ENCODE measurements at regions not wholly inside any gene's neighbourhood (a gene's known extent, or its start where the extent isn't known, plus 50 kb on each side); places are given as distances from the start of the nearest gene placed in this dataset.

DNA sequence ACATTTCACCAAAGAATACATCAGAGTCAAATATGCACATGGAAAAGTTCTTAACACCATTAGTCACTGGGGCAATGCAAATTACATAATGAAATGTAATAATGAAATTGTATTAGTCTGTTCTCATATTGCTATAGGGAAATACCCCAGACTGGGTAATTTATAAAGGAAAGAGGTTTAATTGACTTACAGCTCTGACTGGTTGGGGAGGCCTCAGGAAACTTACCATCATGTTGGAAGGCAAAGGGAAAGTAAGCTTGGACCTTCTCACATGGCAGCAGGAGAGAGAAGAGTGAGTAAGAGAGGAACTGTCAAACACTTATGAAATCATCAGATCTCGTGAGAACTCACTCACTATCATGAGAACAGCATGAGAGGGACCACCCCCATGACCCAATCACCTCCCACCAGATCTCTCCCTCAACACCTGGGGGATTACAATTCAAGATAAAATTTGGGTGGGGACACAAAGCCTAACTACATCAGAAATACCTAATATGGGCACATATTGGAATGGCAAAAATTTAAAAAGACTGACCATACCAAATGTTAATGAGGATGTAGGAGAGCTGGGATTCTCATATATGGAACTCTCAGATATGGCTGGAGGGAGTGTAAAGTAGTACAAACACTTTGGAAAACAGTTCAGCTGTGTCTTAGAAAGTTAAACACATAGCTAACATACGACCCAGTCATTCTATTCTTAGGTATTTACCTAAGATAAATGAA lies 65.1 kb upstream of the CD44 start:
- 61% methylated on average over 2 of the region's 2 CpGs for WGBS
- Histone ChIP-seq H3K9me3 (ENCODE audit: control insufficient read depth in 4 of 4, low read length in 3 of 4) (no peaks in the 10 kb centered on the region), H3K4me3 (ENCODE audit: low read depth in 1 of 3, low read length in 3 of 3) (no peak overlapping the region), H3K36me3 (ENCODE audit: control insufficient read depth in 4 of 4, insufficient read depth in 3 of 4, low read depth in 1 of 4, low read length in 3 of 4) (no peaks in the 10 kb centered on the region), H3K27me3 (ENCODE audit: control insufficient read depth in 4 of 4, insufficient read depth in 4 of 4, low read length in 3 of 4) (no peaks in the 10 kb centered on the region), H3K27ac (ENCODE audit: low read depth in 1 of 2, low read length in 2 of 2) (no peak overlapping the region), H3K4me1 (ENCODE audit: control insufficient read depth in 4 of 4, insufficient read depth in 4 of 4, low read length in 3 of 4) (peaks cover 0 to 10% (median 4%) of the 10 kb centered on the region in 4 donors), H3K9ac (ENCODE audit: low read depth in 1 of 2, low read length in 2 of 2) (no peak overlapping the region)
- DNase-seq (ENCODE audit: low spot score) = no peak
- TF ChIP-seq TAF1 (conservative IDR thresholded peaks at IDR 0.05) (no peak), HNF4G (IDR thresholded peaks at IDR 0.05) (no peak), HNF4A (conservative IDR thresholded peaks at IDR 0.05) (no peak)

DNA sequence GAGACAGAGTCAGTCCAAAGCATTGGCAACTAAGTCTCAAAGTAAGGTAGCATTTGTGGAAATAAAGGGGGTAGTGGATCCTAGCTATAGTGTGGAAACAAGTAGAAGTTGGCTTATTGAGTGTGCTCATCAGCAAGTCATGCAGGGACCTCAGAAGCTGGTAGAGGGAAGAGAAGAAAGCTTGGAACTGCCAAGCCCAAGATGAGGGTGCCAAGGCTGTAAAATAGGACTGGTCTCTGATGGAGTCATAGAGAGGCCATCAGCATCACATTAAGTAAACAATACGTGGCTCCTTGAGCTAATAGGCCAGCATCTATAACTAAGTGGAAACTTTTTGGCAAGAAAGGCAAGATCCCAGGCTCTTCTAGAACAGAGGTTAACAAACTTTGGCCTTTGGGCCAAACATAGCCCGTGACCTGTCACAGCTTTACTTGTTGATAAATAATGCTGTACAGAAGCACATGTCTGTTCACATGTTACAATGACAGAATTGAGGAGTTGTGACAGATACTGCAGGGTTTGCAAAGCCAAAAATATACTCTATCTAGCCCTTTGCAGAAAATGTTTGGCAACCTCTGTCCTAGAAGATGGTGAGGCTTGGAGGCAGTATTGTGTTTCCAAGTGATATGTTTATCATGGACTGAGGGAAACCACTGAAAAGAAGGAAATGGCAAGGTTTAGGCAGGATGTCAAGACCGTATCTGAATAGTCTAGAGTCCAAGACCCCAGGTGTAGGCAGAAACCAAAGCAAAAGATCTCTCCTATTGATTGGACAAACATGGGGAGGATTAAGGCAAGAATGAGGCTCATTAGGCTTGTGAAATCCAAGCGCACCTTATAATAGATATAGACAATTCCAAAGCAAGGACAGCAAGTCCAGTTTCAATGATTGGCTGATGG lies 62.5 kb upstream of the CD44 start:
- Histone ChIP-seq H3K27ac (ENCODE audit: low read depth in 1 of 2, low read length in 2 of 2) (no peak overlapping the region), H3K27me3 (ENCODE audit: control insufficient read depth in 4 of 4, insufficient read depth in 4 of 4, low read length in 3 of 4) (no peaks in the 10 kb centered on the region), H3K9me3 (ENCODE audit: control insufficient read depth in 4 of 4, low read length in 3 of 4) (no peaks in the 10 kb centered on the region), H3K4me1 (ENCODE audit: control insufficient read depth in 4 of 4, insufficient read depth in 4 of 4, low read length in 3 of 4) (peaks cover 0 to 10% (median 4%) of the 10 kb centered on the region in 4 donors), H3K9ac (ENCODE audit: low read depth in 1 of 2, low read length in 2 of 2) (no peak overlapping the region), H3K36me3 (ENCODE audit: control insufficient read depth in 4 of 4, insufficient read depth in 3 of 4, low read depth in 1 of 4, low read length in 3 of 4) (no peaks in the 10 kb centered on the region), H3K4me3 (ENCODE audit: low read depth in 1 of 3, low read length in 3 of 3) (no peak overlapping the region)
- TF ChIP-seq FOXA2 (IDR thresholded peaks at IDR 0.05) = no peak
- peak in 1 of 2 donors; percentile 12 for TF ChIP-seq RAD21 (IDR thresholded peaks at IDR 0.05)
- TF ChIP-seq, protein P1, sequence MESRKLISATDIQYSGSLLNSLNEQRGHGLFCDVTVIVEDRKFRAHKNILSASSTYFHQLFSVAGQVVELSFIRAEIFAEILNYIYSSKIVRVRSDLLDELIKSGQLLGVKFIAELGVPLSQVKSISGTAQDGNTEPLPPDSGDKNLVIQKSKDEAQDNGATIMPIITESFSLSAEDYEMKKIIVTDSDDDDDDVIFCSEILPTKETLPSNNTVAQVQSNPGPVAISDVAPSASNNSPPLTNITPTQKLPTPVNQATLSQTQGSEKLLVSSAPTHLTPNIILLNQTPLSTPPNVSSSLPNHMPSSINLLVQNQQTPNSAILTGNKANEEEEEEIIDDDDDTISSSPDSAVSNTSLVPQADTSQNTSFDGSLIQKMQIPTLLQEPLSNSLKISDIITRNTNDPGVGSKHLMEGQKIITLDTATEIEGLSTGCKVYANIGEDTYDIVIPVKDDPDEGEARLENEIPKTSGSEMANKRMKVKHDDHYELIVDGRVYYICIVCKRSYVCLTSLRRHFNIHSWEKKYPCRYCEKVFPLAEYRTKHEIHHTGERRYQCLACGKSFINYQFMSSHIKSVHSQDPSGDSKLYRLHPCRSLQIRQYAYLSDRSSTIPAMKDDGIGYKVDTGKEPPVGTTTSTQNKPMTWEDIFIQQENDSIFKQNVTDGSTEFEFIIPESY (IDR thresholded peaks at IDR 0.05) = no peak
- no peak for TF ChIP-seq YY1 (IDR thresholded peaks at IDR 0.05)
- TF ChIP-seq HNF4G (IDR thresholded peaks at IDR 0.05) = no peak
- no peak for TF ChIP-seq FOXA1 (IDR thresholded peaks at IDR 0.05)
- peak in 1 of 2 donors; percentile 42 for TF ChIP-seq JUND (IDR thresholded peaks at IDR 0.05)
- no peak for TF ChIP-seq TAF1 (conservative IDR thresholded peaks at IDR 0.05)
- TF ChIP-seq, protein P2, sequence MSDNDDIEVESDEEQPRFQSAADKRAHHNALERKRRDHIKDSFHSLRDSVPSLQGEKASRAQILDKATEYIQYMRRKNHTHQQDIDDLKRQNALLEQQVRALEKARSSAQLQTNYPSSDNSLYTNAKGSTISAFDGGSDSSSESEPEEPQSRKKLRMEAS (IDR thresholded peaks at IDR 0.05) = peak; percentile 35
- TF ChIP-seq HNF4A (conservative IDR thresholded peaks at IDR 0.05) = peak in 1 of 2 donors; percentile 15
- no peak for TF ChIP-seq EGR1 (IDR thresholded peaks at IDR 0.05; ENCODE audit: low read depth in 2 of 2)
- TF ChIP-seq, protein P3, sequence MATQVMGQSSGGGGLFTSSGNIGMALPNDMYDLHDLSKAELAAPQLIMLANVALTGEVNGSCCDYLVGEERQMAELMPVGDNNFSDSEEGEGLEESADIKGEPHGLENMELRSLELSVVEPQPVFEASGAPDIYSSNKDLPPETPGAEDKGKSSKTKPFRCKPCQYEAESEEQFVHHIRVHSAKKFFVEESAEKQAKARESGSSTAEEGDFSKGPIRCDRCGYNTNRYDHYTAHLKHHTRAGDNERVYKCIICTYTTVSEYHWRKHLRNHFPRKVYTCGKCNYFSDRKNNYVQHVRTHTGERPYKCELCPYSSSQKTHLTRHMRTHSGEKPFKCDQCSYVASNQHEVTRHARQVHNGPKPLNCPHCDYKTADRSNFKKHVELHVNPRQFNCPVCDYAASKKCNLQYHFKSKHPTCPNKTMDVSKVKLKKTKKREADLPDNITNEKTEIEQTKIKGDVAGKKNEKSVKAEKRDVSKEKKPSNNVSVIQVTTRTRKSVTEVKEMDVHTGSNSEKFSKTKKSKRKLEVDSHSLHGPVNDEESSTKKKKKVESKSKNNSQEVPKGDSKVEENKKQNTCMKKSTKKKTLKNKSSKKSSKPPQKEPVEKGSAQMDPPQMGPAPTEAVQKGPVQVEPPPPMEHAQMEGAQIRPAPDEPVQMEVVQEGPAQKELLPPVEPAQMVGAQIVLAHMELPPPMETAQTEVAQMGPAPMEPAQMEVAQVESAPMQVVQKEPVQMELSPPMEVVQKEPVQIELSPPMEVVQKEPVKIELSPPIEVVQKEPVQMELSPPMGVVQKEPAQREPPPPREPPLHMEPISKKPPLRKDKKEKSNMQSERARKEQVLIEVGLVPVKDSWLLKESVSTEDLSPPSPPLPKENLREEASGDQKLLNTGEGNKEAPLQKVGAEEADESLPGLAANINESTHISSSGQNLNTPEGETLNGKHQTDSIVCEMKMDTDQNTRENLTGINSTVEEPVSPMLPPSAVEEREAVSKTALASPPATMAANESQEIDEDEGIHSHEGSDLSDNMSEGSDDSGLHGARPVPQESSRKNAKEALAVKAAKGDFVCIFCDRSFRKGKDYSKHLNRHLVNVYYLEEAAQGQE (IDR thresholded peaks at IDR 0.05) = no peak
- TF ChIP-seq, protein P4, sequence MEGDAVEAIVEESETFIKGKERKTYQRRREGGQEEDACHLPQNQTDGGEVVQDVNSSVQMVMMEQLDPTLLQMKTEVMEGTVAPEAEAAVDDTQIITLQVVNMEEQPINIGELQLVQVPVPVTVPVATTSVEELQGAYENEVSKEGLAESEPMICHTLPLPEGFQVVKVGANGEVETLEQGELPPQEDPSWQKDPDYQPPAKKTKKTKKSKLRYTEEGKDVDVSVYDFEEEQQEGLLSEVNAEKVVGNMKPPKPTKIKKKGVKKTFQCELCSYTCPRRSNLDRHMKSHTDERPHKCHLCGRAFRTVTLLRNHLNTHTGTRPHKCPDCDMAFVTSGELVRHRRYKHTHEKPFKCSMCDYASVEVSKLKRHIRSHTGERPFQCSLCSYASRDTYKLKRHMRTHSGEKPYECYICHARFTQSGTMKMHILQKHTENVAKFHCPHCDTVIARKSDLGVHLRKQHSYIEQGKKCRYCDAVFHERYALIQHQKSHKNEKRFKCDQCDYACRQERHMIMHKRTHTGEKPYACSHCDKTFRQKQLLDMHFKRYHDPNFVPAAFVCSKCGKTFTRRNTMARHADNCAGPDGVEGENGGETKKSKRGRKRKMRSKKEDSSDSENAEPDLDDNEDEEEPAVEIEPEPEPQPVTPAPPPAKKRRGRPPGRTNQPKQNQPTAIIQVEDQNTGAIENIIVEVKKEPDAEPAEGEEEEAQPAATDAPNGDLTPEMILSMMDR (IDR thresholded peaks at IDR 0.05; ENCODE audit: low read depth, low read length, missing input control) = no peak
- TF ChIP-seq NR2F2 (IDR thresholded peaks at IDR 0.05) = peak; percentile 98
- peak; percentile 42 for TF ChIP-seq SP1 (IDR thresholded peaks at IDR 0.05)
- TF ChIP-seq, protein P5, sequence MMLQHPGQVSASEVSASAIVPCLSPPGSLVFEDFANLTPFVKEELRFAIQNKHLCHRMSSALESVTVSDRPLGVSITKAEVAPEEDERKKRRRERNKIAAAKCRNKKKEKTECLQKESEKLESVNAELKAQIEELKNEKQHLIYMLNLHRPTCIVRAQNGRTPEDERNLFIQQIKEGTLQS (IDR thresholded peaks at IDR 0.05) = no peak
- peak; percentile 85 to 86 for TF ChIP-seq RXRA (IDR thresholded peaks at IDR 0.05)
- no peak for TF ChIP-seq GABPA (IDR thresholded peaks at IDR 0.05 in 1 of 2, conservative IDR thresholded peaks at IDR 0.05 in 1 of 2)
- WGBS = 42% methylated on average over 4 of the region's 4 CpGs
- no peak for DNase-seq (ENCODE audit: low spot score)
